Adrenal gland (tissue), 9 donors: ENCODE measurements at regions not wholly inside any gene's neighbourhood (a gene's known extent, or its start where the extent isn't known, plus 50 kb on each side); places are given as distances from the start of the nearest gene placed in this dataset.

Experiments used
- DNase-seq, 7 donors: peaks; one replicate each; pipeline ENCODE4 v3.0.0-alpha.2; 2019 to 2020
- H3K27ac ChIP-seq, 5 donors: fragments of 200-600 bp; sonication (generic) in 4 of 5; 1 replicate in 3 of 5; 2 replicates in 2 of 5; pipeline versions ENCODE4 v1.5.1 to v1.8.0; 2016 to 2020; ENCODE audit warnings: mild to moderate bottlenecking in 1 of 5
- H3K27me3 ChIP-seq: fragments of 200-600 bp; 2 replicates; pipeline ENCODE4 v1.8.0; 2021
- H3K36me3 ChIP-seq, 2 donors: fragments of 200-600 bp; replicated peaks in 1 of 2; 1 replicate in 1 of 2; 2 replicates in 1 of 2; pipeline versions ENCODE4 v1.5.1 to v1.8.0; 2018 to 2022
- H3K4me1 ChIP-seq, 2 donors: fragments of 200-600 bp; replicated peaks in 1 of 2; 1 replicate in 1 of 2; 2 replicates in 1 of 2; pipeline versions ENCODE4 v1.5.1 to v1.8.0; 2018 to 2021
- H3K4me3 ChIP-seq, 4 donors: fragments of 200-600 bp; sonication (generic) in 3 of 4; one replicate each; pipeline ENCODE4 v1.5.1; 2016 to 2018
- H3K9me3 ChIP-seq, 3 donors: fragments of 200-600 bp; sonication (generic) in 1 of 3; replicated peaks in 1 of 3; 1 replicate in 2 of 3; 2 replicates in 1 of 3; pipeline versions ENCODE4 v1.5.1 to v1.8.0; 2016 to 2021
- POLR2A ChIP-seq, 2 donors: fragments of 450-650 bp; IDR thresholded peaks; one replicate each; pipeline ENCODE4 v1.6.1; 2017; ENCODE audit warnings: antibody characterized with exemption in 2 of 2, mild to moderate bottlenecking in 2 of 2, moderate library complexity in 1 of 2
- WGBS, 4 donors: extraction: QIAGEN DNeasy Blood & Tissue Kit in 2 of 4; methylation state at CpG; one replicate each; pipeline versions ENCODE4 v1.1.5 to v1.1.7; 2013 to 2017; 5-methylcytosine and 5-hydroxymethylcytosine counted together
- intact Hi-C, 2 donors: fragments of 100-400 bp; cut with DNase I; formaldehyde crosslinking; loops; one replicate each; pipeline versions ENCODE4 v1.14.1 to v1.15.0; 2022 to 2023
- TF ChIP-seq, protein P1 (sequence below), 6 experiments: fragments of 450-650 bp in 4 of 6; fragments of 200-600 bp in 2 of 6; sonication (generic) in 1 of 6; IDR thresholded peaks; 1 replicate in 5 of 6; 2 replicates in 1 of 6; pipeline versions ENCODE4 v1.5.1 to v1.8.0; 2016 to 2021; ENCODE audit warnings: antibody characterized with exemption in 6 of 6, mild to moderate bottlenecking in 2 of 6, moderate library complexity in 1 of 6
- donor health status: healthy with polysubstance abuse.
- donor health status: Bipolar disorder and iron deficiency.
- donor health status: DM: yes; HTN: yes; CAD: no.
- donor health status: DM: no; HTN: no; CAD: no.
- donor health status: DM: no; HTN: no; CAD: no.

DNA sequence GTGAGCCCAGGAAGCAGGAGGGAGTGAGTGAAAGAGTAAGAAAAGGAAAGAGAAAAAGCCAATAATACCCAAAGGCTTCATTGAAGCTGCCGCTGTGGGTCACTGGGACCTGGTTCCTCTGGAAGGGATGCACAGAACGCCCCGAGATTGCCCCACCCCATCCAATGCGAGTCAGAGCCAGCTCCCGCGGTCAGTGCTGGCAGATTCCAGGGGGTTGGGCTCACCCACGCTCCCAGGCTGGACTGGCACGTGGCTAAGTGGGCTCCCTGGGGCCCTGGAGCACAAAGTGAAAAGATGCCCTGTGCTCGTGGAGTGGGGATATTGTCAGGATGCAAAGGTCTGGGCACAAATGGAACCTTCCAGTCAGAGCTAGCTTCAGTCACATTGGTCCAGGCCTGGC is 117.0 kb downstream of the OAT start:
- H3K9me3 ChIP-seq, result no peaks in the 10 kb centered on the region
- intact Hi-C loops, result no loop called here
- H3K27ac ChIP-seq, result no peak overlapping the region
- no peak for DNase-seq
- TF ChIP-seq, protein P1, sequence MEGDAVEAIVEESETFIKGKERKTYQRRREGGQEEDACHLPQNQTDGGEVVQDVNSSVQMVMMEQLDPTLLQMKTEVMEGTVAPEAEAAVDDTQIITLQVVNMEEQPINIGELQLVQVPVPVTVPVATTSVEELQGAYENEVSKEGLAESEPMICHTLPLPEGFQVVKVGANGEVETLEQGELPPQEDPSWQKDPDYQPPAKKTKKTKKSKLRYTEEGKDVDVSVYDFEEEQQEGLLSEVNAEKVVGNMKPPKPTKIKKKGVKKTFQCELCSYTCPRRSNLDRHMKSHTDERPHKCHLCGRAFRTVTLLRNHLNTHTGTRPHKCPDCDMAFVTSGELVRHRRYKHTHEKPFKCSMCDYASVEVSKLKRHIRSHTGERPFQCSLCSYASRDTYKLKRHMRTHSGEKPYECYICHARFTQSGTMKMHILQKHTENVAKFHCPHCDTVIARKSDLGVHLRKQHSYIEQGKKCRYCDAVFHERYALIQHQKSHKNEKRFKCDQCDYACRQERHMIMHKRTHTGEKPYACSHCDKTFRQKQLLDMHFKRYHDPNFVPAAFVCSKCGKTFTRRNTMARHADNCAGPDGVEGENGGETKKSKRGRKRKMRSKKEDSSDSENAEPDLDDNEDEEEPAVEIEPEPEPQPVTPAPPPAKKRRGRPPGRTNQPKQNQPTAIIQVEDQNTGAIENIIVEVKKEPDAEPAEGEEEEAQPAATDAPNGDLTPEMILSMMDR (IDR thresholded peaks at IDR 0.05), result no peak
- TF ChIP-seq POLR2A (IDR thresholded peaks at IDR 0.05), result no peak
- WGBS, 4 donors, result 67 to 83% (median 76%) methylated on average over 7 to 9 of the region's 9 CpGs
- H3K36me3 ChIP-seq, result no peaks in the 10 kb centered on the region
- H3K4me1 ChIP-seq, result no peaks in the 10 kb centered on the region
- no peak overlapping the region for H3K4me3 ChIP-seq
- no peaks in the 10 kb centered on the region for H3K27me3 ChIP-seq

- no peak for DNase-seq
- 88 to 97% (median 92%) methylated on average over 5 of the region's 5 CpGs for WGBS, 4 donors
- no peak overlapping the region for H3K4me3 ChIP-seq
- no peak for TF ChIP-seq POLR2A (IDR thresholded peaks at IDR 0.05)
- TF ChIP-seq, protein P1 (IDR thresholded peaks at IDR 0.05), result no peak
- intact Hi-C loops, result no loop called here
- H3K4me1 ChIP-seq, result no peaks in the 10 kb centered on the region
- no peaks in the 10 kb centered on the region for H3K36me3 ChIP-seq
- no peak overlapping the region for H3K27ac ChIP-seq
- H3K27me3 ChIP-seq, result no peaks in the 10 kb centered on the region
- no peaks in the 10 kb centered on the region for H3K9me3 ChIP-seq
These were observed 118.0 kb downstream of the OAT start for GRCh38 chr10:124300735-124301134.

- WGBS, 4 donors, result 79 to 91% (median 89%) methylated on average over 6 of the region's 6 CpGs
- Histone ChIP-seq H3K4me3 (no peak overlapping the region), H3K27ac (no peak overlapping the region), H3K4me1 (no peaks in the 10 kb centered on the region), H3K27me3 (no peaks in the 10 kb centered on the region), H3K36me3 (no peaks in the 10 kb centered on the region), H3K9me3 (no peaks in the 10 kb centered on the region)
- DNase-seq, result no peak
- intact Hi-C loops, result no loop called here
- no peak for TF ChIP-seq POLR2A (IDR thresholded peaks at IDR 0.05)
- TF ChIP-seq, protein P1 (IDR thresholded peaks at IDR 0.05), result no peak
These were observed 118.5 kb downstream of the OAT start for GRCh38 chr10:124300224-124300623.

- Histone ChIP-seq H3K4me3 (no peak overlapping the region), H3K9me3 (no peaks in the 10 kb centered on the region), H3K27me3 (no peaks in the 10 kb centered on the region), H3K36me3 (no peaks in the 10 kb centered on the region), H3K27ac (no peak overlapping the region), H3K4me1 (no peaks in the 10 kb centered on the region)
- intact Hi-C loops, result no loop called here
- TF ChIP-seq POLR2A (IDR thresholded peaks at IDR 0.05), result no peak
- TF ChIP-seq, protein P1 (IDR thresholded peaks at IDR 0.05), result no peak
- no peak for DNase-seq
- 71 to 83% (median 73%) methylated on average over 4 of the region's 4 CpGs for WGBS, 4 donors
These were observed 119.0 kb downstream of the OAT start for GRCh38 chr10:124299696-124300095.
